LHCN-M2 (cell line): ENCODE measurements at regions not wholly inside any gene's neighbourhood (a gene's known extent, or its start where the extent isn't known, plus 50 kb on each side); places are given as distances from the start of the nearest gene placed in this dataset.

Experiments used
- DNase-seq: peaks from one replicate; pipeline ENCODE4 v3.0.0-alpha.2; 2012; ENCODE audit warnings: low read depth

GRCh38 chr7:67550801-67551436 lies 554.3 kb downstream of the TYW1 start:
- no peak for DNase-seq

GRCh38 chr7:67552738-67553137 lies 556.1 kb downstream of the TYW1 start:
- DNase-seq, result no peak

GRCh38 chr7:67553378-67553777 lies 556.7 kb downstream of the TYW1 start:
- no peak for DNase-seq

- no peak for DNase-seq
Measured at GRCh38 chr7:67554986-67555385, 558.4 kb downstream of the TYW1 start.

- DNase-seq, result no peak
Measured at GRCh38 chr7:67564959-67565358, 568.3 kb downstream of the TYW1 start.

- no peak for DNase-seq
Measured at GRCh38 chr7:67566101-67566500, 569.5 kb downstream of the TYW1 start.

GRCh38 chr7:67571026-67571545 lies 574.5 kb downstream of the TYW1 start:
- no peak for DNase-seq

GRCh38 chr7:67573639-67574038 lies 577.0 kb downstream of the TYW1 start:
- no peak for DNase-seq

GRCh38 chr7:67588631-67589030 lies 592.0 kb downstream of the TYW1 start:
- no peak for DNase-seq

GRCh38 chr7:67589183-67589582 lies 592.5 kb downstream of the TYW1 start:
- no peak for DNase-seq

- no peak for DNase-seq
Measured at GRCh38 chr7:67590649-67591048, 594.0 kb downstream of the TYW1 start.

- DNase-seq, result no peak
Measured at GRCh38 chr7:67593794-67594193, 597.2 kb downstream of the TYW1 start.

- no peak for DNase-seq
Measured at GRCh38 chr7:67595431-67596180, 599.0 kb downstream of the TYW1 start.

GRCh38 chr7:67597161-67597560 lies 600.5 kb downstream of the TYW1 start:
- no peak for DNase-seq

GRCh38 chr7:67598469-67598868 lies 601.8 kb downstream of the TYW1 start:
- DNase-seq, result no peak

GRCh38 chr7:67599331-67600062 lies 602.9 kb downstream of the TYW1 start:
- no peak for DNase-seq

GRCh38 chr7:67602246-67602887 lies 605.7 kb downstream of the TYW1 start:
- DNase-seq, result no peak

GRCh38 chr7:67604461-67605386 lies 608.1 kb downstream of the TYW1 start:
- no peak for DNase-seq

- no peak for DNase-seq
Measured at GRCh38 chr7:67608806-67609205, 612.2 kb downstream of the TYW1 start.

GRCh38 chr7:67610897-67611296 lies 614.3 kb downstream of the TYW1 start:
- no peak for DNase-seq

GRCh38 chr7:67614843-67615242 lies 618.2 kb downstream of the TYW1 start:
- no peak for DNase-seq
